ENCODE measurements at regions not wholly inside any gene's neighbourhood (a gene's known extent, or its start where the extent isn't known, plus 50 kb on each side); places are given as distances from the start of the nearest gene placed in this dataset.
A peak's percentile ranks its signal among the peaks of the same experiment; 100 is the strongest.

DNA sequence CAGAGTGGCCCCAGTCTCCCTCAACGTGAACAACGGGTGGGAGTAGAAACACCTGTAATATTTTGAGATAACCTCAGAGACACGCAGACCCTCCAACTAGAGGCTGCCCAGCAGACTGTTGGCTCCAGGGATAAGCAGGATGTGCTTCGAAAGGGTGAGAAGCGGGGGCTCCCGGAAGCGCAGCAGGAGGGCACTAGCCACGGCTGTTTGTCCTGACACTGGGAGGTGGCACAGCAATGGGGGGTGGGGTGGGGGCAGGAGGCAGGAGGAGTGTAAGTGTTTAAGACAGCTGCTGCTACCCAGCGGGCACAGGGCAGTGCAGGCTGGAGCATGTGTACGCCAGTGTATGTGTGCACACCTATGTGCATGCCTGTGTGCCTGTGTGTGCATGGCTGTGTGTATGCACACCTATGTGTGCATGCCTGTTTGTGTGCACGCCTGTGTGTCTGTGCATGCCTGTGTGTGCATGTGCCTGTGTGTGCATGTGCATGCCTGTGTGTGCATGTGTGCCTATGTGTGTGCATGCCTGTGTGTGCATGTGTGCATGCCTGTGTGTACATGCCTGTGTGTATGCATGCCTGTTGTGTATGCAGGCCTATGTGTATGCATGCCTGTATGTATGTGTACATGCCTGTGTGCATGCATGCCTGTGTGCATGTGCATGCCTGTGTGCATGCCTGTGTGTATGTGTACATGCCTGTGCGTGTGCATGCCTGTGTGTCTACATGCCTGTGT, 154.7 kb downstream of the SHANK2 start:
- no peak overlapping the region for H2BK5ac ChIP-seq (ENCODE audit: low read depth, low read length, poor library complexity, severe bottlenecking)
- no peak overlapping the region for H2BK120ac ChIP-seq (ENCODE audit: low read depth, low read length)
- no peak overlapping the region for H4K8ac ChIP-seq (ENCODE audit: low read length)
- H3K9ac ChIP-seq (ENCODE audit: low read length) = no peak overlapping the region
- no peak overlapping the region for H2BK15ac ChIP-seq (ENCODE audit: low read depth, poor library complexity, severe bottlenecking)
- DNase-seq = no peak
- no peaks in the 10 kb centered on the region for H3K9me3 ChIP-seq (ENCODE audit: control insufficient read depth, low read length)
- no peak overlapping the region for H3K14ac ChIP-seq (ENCODE audit: low read length in 2 of 2)
- no peak overlapping the region for H3K23ac ChIP-seq (ENCODE audit: low read length in 2 of 2)
- H3K4me2 ChIP-seq (ENCODE audit: low read length, poor library complexity, severe bottlenecking) = no peak overlapping the region
- H3K79me1 ChIP-seq (replicated peaks; ENCODE audit: low read length, poor library complexity, severe bottlenecking) = no peaks in the 10 kb centered on the region
- no peak overlapping the region for H3K4ac ChIP-seq (ENCODE audit: low read depth in 1 of 2, low read length in 2 of 2)
- H2AFZ ChIP-seq (ENCODE audit: low read depth, low read length) = no peak overlapping the region
- no peak overlapping the region for H2BK12ac ChIP-seq (ENCODE audit: low read length in 2 of 2)
- 92% methylated on average over 12 of the region's 12 CpGs for whole genome bisulfite sequencing
- peak overlapping the region; percentile 44 for H4K91ac ChIP-seq (ENCODE audit: low read length)
- H3K27ac ChIP-seq (ENCODE audit: low read length, poor library complexity, severe bottlenecking) = no peak overlapping the region
- no peak overlapping the region for H3K18ac ChIP-seq (ENCODE audit: low read depth in 1 of 2, low read length in 2 of 2)
- no peak overlapping the region for H2AK5ac ChIP-seq (ENCODE audit: low read length, severe bottlenecking)
- peaks cover 0 to 2% of the 10 kb centered on the region in 2 experiments for H3K27me3 ChIP-seq (ENCODE audit: control insufficient read depth in 1 of 2, insufficient read depth in 1 of 2, low read length in 2 of 2)
- H3K4me3 ChIP-seq (ENCODE audit: insufficient read depth in 1 of 2, low read depth in 1 of 2, low read length in 2 of 2) = no peak overlapping the region
- H3K36me3 ChIP-seq (ENCODE audit: control insufficient read depth in 1 of 2, insufficient read depth in 2 of 2, low read depth in 1 of 2, low read length in 2 of 2) = peaks cover 0 to 20% of the 10 kb centered on the region in 2 experiments
- H3K4me1 ChIP-seq (ENCODE audit: control insufficient read depth, insufficient read depth, low read depth, low read length) = peaks cover 8% of the 10 kb centered on the region

DNA sequence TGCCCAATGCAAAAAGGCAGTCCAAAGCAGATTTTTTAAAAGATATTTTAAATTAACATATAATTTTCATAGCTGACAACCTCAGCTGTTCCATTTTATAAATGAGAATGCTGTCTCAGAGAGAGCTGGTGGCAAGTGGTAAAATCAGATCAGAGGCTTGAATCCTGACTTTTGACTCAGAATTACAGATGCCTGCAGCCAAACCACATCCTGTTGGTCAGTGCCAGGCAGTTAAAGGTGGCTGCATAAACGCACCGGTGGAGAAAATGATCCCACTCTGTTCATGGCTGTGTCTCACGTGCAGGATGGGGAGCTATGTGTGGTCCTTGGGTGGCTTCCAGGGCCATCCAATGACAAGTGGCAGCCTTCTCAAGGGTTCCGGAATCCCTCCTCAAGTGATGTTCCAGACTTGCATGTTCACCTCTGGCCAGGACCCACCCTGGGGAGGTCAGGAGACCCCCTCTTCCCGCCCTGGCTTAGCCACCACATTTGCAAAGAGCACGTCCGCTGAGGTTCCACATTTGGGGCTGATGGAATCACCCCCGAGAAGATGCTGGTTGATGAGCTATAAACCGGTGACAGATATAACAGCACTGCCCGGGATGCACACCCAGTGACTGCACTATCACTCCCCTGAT, 155.5 kb downstream of the SHANK2 start:
- Histone ChIP-seq H3K18ac (ENCODE audit: low read depth in 1 of 2, low read length in 2 of 2) (no peak overlapping the region), H3K4me3 (ENCODE audit: insufficient read depth in 1 of 2, low read depth in 1 of 2, low read length in 2 of 2) (no peak overlapping the region), H4K91ac (ENCODE audit: low read length) (no peak overlapping the region), H4K8ac (ENCODE audit: low read length) (no peak overlapping the region), H2BK12ac (ENCODE audit: low read length in 2 of 2) (no peak overlapping the region), H3K79me1 (replicated peaks; ENCODE audit: low read length, poor library complexity, severe bottlenecking) (no peaks in the 10 kb centered on the region), H3K4me2 (ENCODE audit: low read length, poor library complexity, severe bottlenecking) (no peak overlapping the region), H3K14ac (ENCODE audit: low read length in 2 of 2) (no peak overlapping the region), H3K36me3 (ENCODE audit: control insufficient read depth in 1 of 2, insufficient read depth in 2 of 2, low read depth in 1 of 2, low read length in 2 of 2) (peaks cover 5 to 23% of the 10 kb centered on the region in 2 experiments), H3K27me3 (ENCODE audit: control insufficient read depth in 1 of 2, insufficient read depth in 1 of 2, low read length in 2 of 2) (peaks cover 0 to 2% of the 10 kb centered on the region in 2 experiments), H2BK5ac (ENCODE audit: low read depth, low read length, poor library complexity, severe bottlenecking) (no peak overlapping the region), H3K4me1 (ENCODE audit: control insufficient read depth, insufficient read depth, low read depth, low read length) (peaks cover 8% of the 10 kb centered on the region), H2BK120ac (ENCODE audit: low read depth, low read length) (no peak overlapping the region), H2BK15ac (ENCODE audit: low read depth, poor library complexity, severe bottlenecking) (no peak overlapping the region), H3K23ac (ENCODE audit: low read length in 2 of 2) (no peak overlapping the region), H3K9ac (ENCODE audit: low read length) (no peak overlapping the region), H3K9me3 (ENCODE audit: control insufficient read depth, low read length) (no peaks in the 10 kb centered on the region), H2AK5ac (ENCODE audit: low read length, severe bottlenecking) (no peak overlapping the region), H2AFZ (ENCODE audit: low read depth, low read length) (no peak overlapping the region), H3K4ac (ENCODE audit: low read depth in 1 of 2, low read length in 2 of 2) (no peak overlapping the region), H3K27ac (ENCODE audit: low read length, poor library complexity, severe bottlenecking) (no peak overlapping the region)
- no peak for DNase-seq
- 86% methylated on average over 10 of the region's 10 CpGs for WGBS

- no peak overlapping the region for H2BK120ac ChIP-seq (ENCODE audit: low read depth, low read length)
- no peak overlapping the region for H2BK5ac ChIP-seq (ENCODE audit: low read depth, low read length, poor library complexity, severe bottlenecking)
- no peaks in the 10 kb centered on the region for H3K27me3 ChIP-seq (ENCODE audit: control insufficient read depth in 1 of 2, insufficient read depth in 1 of 2, low read length in 2 of 2)
- H3K4me1 ChIP-seq (ENCODE audit: control insufficient read depth, insufficient read depth, low read depth, low read length) = peaks cover 8% of the 10 kb centered on the region
- no peak overlapping the region for H2AFZ ChIP-seq (ENCODE audit: low read depth, low read length)
- H3K36me3 ChIP-seq (ENCODE audit: control insufficient read depth in 1 of 2, insufficient read depth in 2 of 2, low read depth in 1 of 2, low read length in 2 of 2) = peaks cover 9 to 32% of the 10 kb centered on the region in 2 experiments
- no peak overlapping the region for H3K4me2 ChIP-seq (ENCODE audit: low read length, poor library complexity, severe bottlenecking)
- H3K9me3 ChIP-seq (ENCODE audit: control insufficient read depth, low read length) = no peaks in the 10 kb centered on the region
- no peak overlapping the region for H3K4me3 ChIP-seq (ENCODE audit: insufficient read depth in 1 of 2, low read depth in 1 of 2, low read length in 2 of 2)
- no peak overlapping the region for H4K8ac ChIP-seq (ENCODE audit: low read length)
- no peak overlapping the region for H2AK5ac ChIP-seq (ENCODE audit: low read length, severe bottlenecking)
- no peak overlapping the region for H3K18ac ChIP-seq (ENCODE audit: low read depth in 1 of 2, low read length in 2 of 2)
- H3K4ac ChIP-seq (ENCODE audit: low read depth in 1 of 2, low read length in 2 of 2) = no peak overlapping the region
- H3K9ac ChIP-seq (ENCODE audit: low read length) = no peak overlapping the region
- no peak overlapping the region for H3K23ac ChIP-seq (ENCODE audit: low read length in 2 of 2)
- no peak overlapping the region for H3K14ac ChIP-seq (ENCODE audit: low read length in 2 of 2)
- H3K79me1 ChIP-seq (replicated peaks; ENCODE audit: low read length, poor library complexity, severe bottlenecking) = no peaks in the 10 kb centered on the region
- DNase-seq = no peak
- no peak overlapping the region for H3K27ac ChIP-seq (ENCODE audit: low read length, poor library complexity, severe bottlenecking)
- H2BK12ac ChIP-seq (ENCODE audit: low read length in 2 of 2) = no peak overlapping the region
- H4K91ac ChIP-seq (ENCODE audit: low read length) = no peak overlapping the region
- no peak overlapping the region for H2BK15ac ChIP-seq (ENCODE audit: low read depth, poor library complexity, severe bottlenecking)
- WGBS = 85% methylated on average over 9 of the region's 9 CpGs
These were observed 157.0 kb downstream of the SHANK2 start for GRCh38 chr11:71095294-71095850.

GRCh38 chr11:71094296-71095077, 157.9 kb downstream of the SHANK2 start:
- WGBS = 92% methylated on average over 26 of the region's 26 CpGs
- Histone ChIP-seq H3K36me3 (ENCODE audit: control insufficient read depth in 1 of 2, insufficient read depth in 2 of 2, low read depth in 1 of 2, low read length in 2 of 2) (peaks cover 9 to 35% of the 10 kb centered on the region in 2 experiments), H3K23ac (ENCODE audit: low read length in 2 of 2) (no peak overlapping the region), H3K9me3 (ENCODE audit: control insufficient read depth, low read length) (no peaks in the 10 kb centered on the region), H3K4me2 (ENCODE audit: low read length, poor library complexity, severe bottlenecking) (no peak overlapping the region), H2BK15ac (ENCODE audit: low read depth, poor library complexity, severe bottlenecking) (no peak overlapping the region), H2BK5ac (ENCODE audit: low read depth, low read length, poor library complexity, severe bottlenecking) (no peak overlapping the region), H2BK120ac (ENCODE audit: low read depth, low read length) (no peak overlapping the region), H3K18ac (ENCODE audit: low read depth in 1 of 2, low read length in 2 of 2) (no peak overlapping the region), H3K9ac (ENCODE audit: low read length) (no peak overlapping the region), H3K4me1 (ENCODE audit: control insufficient read depth, insufficient read depth, low read depth, low read length) (peaks cover 8% of the 10 kb centered on the region), H2AFZ (ENCODE audit: low read depth, low read length) (no peak overlapping the region), H4K91ac (ENCODE audit: low read length) (no peak overlapping the region), H3K14ac (ENCODE audit: low read length in 2 of 2) (no peak overlapping the region), H3K27ac (ENCODE audit: low read length, poor library complexity, severe bottlenecking) (no peak overlapping the region), H2BK12ac (ENCODE audit: low read length in 2 of 2) (no peak overlapping the region), H3K4ac (ENCODE audit: low read depth in 1 of 2, low read length in 2 of 2) (no peak overlapping the region), H3K79me1 (replicated peaks; ENCODE audit: low read length, poor library complexity, severe bottlenecking) (no peaks in the 10 kb centered on the region), H3K4me3 (ENCODE audit: insufficient read depth in 1 of 2, low read depth in 1 of 2, low read length in 2 of 2) (no peak overlapping the region), H3K27me3 (ENCODE audit: control insufficient read depth in 1 of 2, insufficient read depth in 1 of 2, low read length in 2 of 2) (no peaks in the 10 kb centered on the region), H4K8ac (ENCODE audit: low read length) (no peak overlapping the region), H2AK5ac (ENCODE audit: low read length, severe bottlenecking) (no peak overlapping the region)
- no peak for DNase-seq
